ENCODE measurements at regions not wholly inside any gene's neighbourhood (a gene's known extent, or its start where the extent isn't known, plus 50 kb on each side); places are given as distances from the start of the nearest gene placed in this dataset.

GRCh38 chr5:133905424-133905823, 63.0 kb downstream of the C5orf15 start:
- DNase-seq = no peak

GRCh38 chr5:133904641-133905040, 63.8 kb downstream of the C5orf15 start:
- DNase-seq = no peak

- DNase-seq = no peak
These were observed 65.8 kb downstream of the C5orf15 start for GRCh38 chr5:133902511-133903118.

GRCh38 chr5:133900534-133901270, 67.7 kb downstream of the C5orf15 start:
- DNase-seq = no peak

- no peak for DNase-seq
These were observed 68.9 kb downstream of the C5orf15 start for GRCh38 chr5:133899506-133899905.

GRCh38 chr5:133898440-133898839, 70.0 kb downstream of the C5orf15 start:
- DNase-seq = no peak

- no peak for DNase-seq
These were observed 71.0 kb downstream of the C5orf15 start for GRCh38 chr5:133897431-133897830.

- DNase-seq = no peak
These were observed 71.6 kb downstream of the C5orf15 start for GRCh38 chr5:133896873-133897272.

- no peak for DNase-seq
These were observed 72.2 kb downstream of the C5orf15 start for GRCh38 chr5:133895979-133896845.

GRCh38 chr5:133894143-133894542, 74.3 kb downstream of the C5orf15 start:
- no peak for DNase-seq

GRCh38 chr5:133892774-133893173, 75.7 kb downstream of the C5orf15 start:
- no peak for DNase-seq

GRCh38 chr5:133892306-133892705, 76.1 kb downstream of the C5orf15 start:
- DNase-seq = no peak

GRCh38 chr5:133891390-133891789, 77.0 kb downstream of the C5orf15 start:
- no peak for DNase-seq

GRCh38 chr5:133890776-133891280, 77.6 kb downstream of the C5orf15 start:
- no peak for DNase-seq

- DNase-seq = no peak
These were observed 78.1 kb downstream of the C5orf15 start for GRCh38 chr5:133890314-133890713.

GRCh38 chr5:133889271-133889905, 79.0 kb downstream of the C5orf15 start:
- DNase-seq = no peak

GRCh38 chr5:133888625-133888991, 79.8 kb downstream of the C5orf15 start:
- no peak for DNase-seq

GRCh38 chr5:133885566-133885965, 82.9 kb downstream of the C5orf15 start:
- DNase-seq = no peak

GRCh38 chr5:133884569-133885311, 83.7 kb downstream of the C5orf15 start:
- DNase-seq = no peak

- DNase-seq = no peak
These were observed 84.5 kb downstream of the C5orf15 start for GRCh38 chr5:133883916-133884315.

- DNase-seq = no peak
These were observed 85.6 kb downstream of the C5orf15 start for GRCh38 chr5:133882846-133883245.

- no peak for DNase-seq
These were observed 86.1 kb downstream of the C5orf15 start for GRCh38 chr5:133882389-133882695.

Measured in NCI-H1105 (cell line).